Sciatic nerve (tissue), 2 donors: ENCODE measurements at regions not wholly inside any gene's neighbourhood (a gene's known extent, or its start where the extent isn't known, plus 50 kb on each side); places are given as distances from the start of the nearest gene placed in this dataset.
"Not testable (repeated sequence)": the region's sequence is repeated elsewhere in the genome, so short reads cannot be mapped to it uniquely, and the experiment has no call there.

Experiments
- ATAC-seq: fragments of 200-7000 bp; cut with Tn5 transposase; one replicate; pipeline ENCODE4 v1.9.1; 2020; ENCODE audit warnings: mild to moderate bottlenecking, moderate library complexity
- DNase-seq: peaks from one replicate; pipeline ENCODE4 v3.0.0-alpha.2; 2020; ENCODE audit warnings: low spot score
- intact Hi-C: fragments of 100-400 bp; cut with DNase I; formaldehyde crosslinking; loops from one replicate; pipeline ENCODE4 v1.14.2; 2022
- donor health status: DM: no; HTN: no; CAD: no.
- donor health status: DM: no; HTN: no; CAD: no.

GRCh38 chr12:18794000-18794399, 56.1 kb downstream of the CAPZA3 start:
- DNase-seq (no peak), ATAC-seq (no peak)
- intact Hi-C loops, result no loop called here

GRCh38 chr12:18797604-18798003, 59.7 kb downstream of the CAPZA3 start:
- no peak for ATAC-seq
- intact Hi-C loops, result no loop called here
- no peak for DNase-seq

GRCh38 chr12:18798535-18799361, 60.8 kb downstream of the CAPZA3 start:
- peak; percentile 93 for ATAC-seq
- intact Hi-C loops, result no loop called here
- DNase-seq, result no peak

GRCh38 chr12:18799561-18799960, 61.6 kb downstream of the CAPZA3 start:
- intact Hi-C loops, result no loop called here
- DNase-seq, result no peak
- ATAC-seq, result no peak

GRCh38 chr12:18805516-18806248, 67.8 kb downstream of the CAPZA3 start:
- intact Hi-C loops, result no loop called here
- no peak for DNase-seq
- ATAC-seq, result no peak

- ATAC-seq (no peak), DNase-seq (no peak)
- intact Hi-C loops, result no loop called here
Measured at GRCh38 chr12:18807714-18808113, 69.8 kb downstream of the CAPZA3 start.

GRCh38 chr12:18808221-18808620, 70.3 kb downstream of the CAPZA3 start:
- intact Hi-C loops, result no loop called here
- ATAC-seq (no peak), DNase-seq (no peak)

- ATAC-seq (no peak), DNase-seq (no peak)
- intact Hi-C loops, result no loop called here
Measured at GRCh38 chr12:18810537-18811253, 72.8 kb downstream of the CAPZA3 start.

GRCh38 chr12:18811273-18811672, 73.4 kb downstream of the CAPZA3 start:
- ATAC-seq (no peak), DNase-seq (no peak)
- intact Hi-C loops, result no loop called here

- intact Hi-C loops, result no loop called here
- ATAC-seq (no peak), DNase-seq (no peak)
Measured at GRCh38 chr12:18813753-18814152, 75.8 kb downstream of the CAPZA3 start.

- no peak for DNase-seq
- ATAC-seq, result no peak
- intact Hi-C loops, result no loop called here
Measured at GRCh38 chr12:18818579-18819268, 80.8 kb downstream of the CAPZA3 start.

- ATAC-seq (no peak), DNase-seq (no peak)
- intact Hi-C loops, result no loop called here
Measured at GRCh38 chr12:18819484-18819883, 81.6 kb downstream of the CAPZA3 start.

- ATAC-seq, result no peak
- intact Hi-C loops, result no loop called here
Measured at GRCh38 chr12:18823461-18823860, 85.5 kb downstream of the CAPZA3 start.

GRCh38 chr12:18824287-18824686, 86.4 kb downstream of the CAPZA3 start:
- DNase-seq, result no peak

More at GRCh38 chr12:18823461-18823860, 85.5 kb downstream of the CAPZA3 start:
- DNase-seq, result no peak

GRCh38 chr12:18825138-18825537, 87.2 kb downstream of the CAPZA3 start:
- DNase-seq, result no peak
- intact Hi-C loops, result no loop called here
- ATAC-seq, result no peak

More at GRCh38 chr12:18824287-18824686, 86.4 kb downstream of the CAPZA3 start:
- intact Hi-C loops, result no loop called here
- ATAC-seq, result no peak

GRCh38 chr12:18827913-18828312, 90.0 kb downstream of the CAPZA3 start:
- intact Hi-C loops, result no loop called here
- ATAC-seq, result no peak
- no peak for DNase-seq

GRCh38 chr12:18828483-18828882, 90.6 kb downstream of the CAPZA3 start:
- intact Hi-C loops, result no loop called here
- ATAC-seq, result no peak
- DNase-seq, result no peak

GRCh38 chr12:18828987-18829386, 91.1 kb downstream of the CAPZA3 start:
- intact Hi-C loops, result no loop called here
- ATAC-seq, result no peak
- DNase-seq, result no peak

GRCh38 chr12:18832932-18833331, 95.0 kb downstream of the CAPZA3 start:
- ATAC-seq, intact Hi-C loops, DNase-seq: not testable (repeated sequence)
